ENCODE measurements at regions not wholly inside any gene's neighbourhood (a gene's known extent, or its start where the extent isn't known, plus 50 kb on each side); places are given as distances from the start of the nearest gene placed in this dataset.

GRCh38 chr19:23475477-23475876 is 80.2 kb upstream of the ZNF91 start:
- Histone ChIP-seq H2BK12ac (ENCODE audit: insufficient read length, low read depth, low read length) (no peak overlapping the region), H3K18ac (ENCODE audit: insufficient read length, low read depth, low read length) (no peak overlapping the region), H4K20me1 (ENCODE audit: control insufficient read depth, insufficient read depth, insufficient read length) (no peaks in the 10 kb centered on the region), H4K5ac (ENCODE audit: insufficient read length, low read depth, low read length) (no peak overlapping the region), H3K4ac (ENCODE audit: low read depth, low read length) (no peak overlapping the region), H3K79me2 (ENCODE audit: insufficient read depth, low read length) (no peaks in the 10 kb centered on the region), H3K9me3 (ENCODE audit: control insufficient read depth, low read depth, low read length) (peaks cover 43% of the 10 kb centered on the region), H3K79me1 (ENCODE audit: insufficient read depth, low read depth, low read length, poor library complexity, severe bottlenecking) (no peaks in the 10 kb centered on the region), H3K4me1 (ENCODE audit: insufficient read depth, low read length) (no peaks in the 10 kb centered on the region), H2AK5ac (ENCODE audit: insufficient read length, low read length) (no peak overlapping the region), H3K27ac (ENCODE audit: insufficient read length, low read depth, low read length) (no peak overlapping the region), H3K14ac (ENCODE audit: insufficient read depth, low read length) (no peak overlapping the region), H3T11ph (ENCODE audit: low read length) (no peak overlapping the region), H3K23me2 (ENCODE audit: insufficient read length, low read depth, low read length, poor library complexity, severe bottlenecking) (no peaks in the 10 kb centered on the region), H3K9ac (ENCODE audit: extremely low read depth, insufficient read length, low read length) (no peak overlapping the region), H2BK15ac (ENCODE audit: low read depth, low read length) (no peak overlapping the region), H2AFZ (ENCODE audit: low read length) (no peak overlapping the region), H3K4me2 (ENCODE audit: insufficient read depth, insufficient read length, low read length) (no peak overlapping the region), H4K8ac (replicated peaks; ENCODE audit: insufficient read length, low read depth, low read length) (no peak overlapping the region), H4K91ac (ENCODE audit: insufficient read length, low read depth, low read length) (no peak overlapping the region), H3K27me3 (ENCODE audit: insufficient read depth, low read length) (no peaks in the 10 kb centered on the region; the same call in 1 of the 2 replicates), H2BK20ac (ENCODE audit: low read depth, low read length, poor library complexity, severe bottlenecking) (no peak overlapping the region), H2BK120ac (ENCODE audit: low read depth, low read length, poor library complexity, severe bottlenecking) (no peak overlapping the region), H2BK5ac (ENCODE audit: insufficient read length, low read length) (no peak overlapping the region), H3K23ac (ENCODE audit: insufficient read length, low read depth, low read length) (no peak overlapping the region), H3K56ac (ENCODE audit: insufficient read length, low read depth, low read length) (no peak overlapping the region)
- H3K27ac Mint-ChIP-seq, result no peak overlapping the region
- H3K4me3 Mint-ChIP-seq, result no peak overlapping the region
- no peak for DNase-seq
- H3K4me1 Mint-ChIP-seq, result no peaks in the 10 kb centered on the region
- TF ChIP-seq, protein P1, sequence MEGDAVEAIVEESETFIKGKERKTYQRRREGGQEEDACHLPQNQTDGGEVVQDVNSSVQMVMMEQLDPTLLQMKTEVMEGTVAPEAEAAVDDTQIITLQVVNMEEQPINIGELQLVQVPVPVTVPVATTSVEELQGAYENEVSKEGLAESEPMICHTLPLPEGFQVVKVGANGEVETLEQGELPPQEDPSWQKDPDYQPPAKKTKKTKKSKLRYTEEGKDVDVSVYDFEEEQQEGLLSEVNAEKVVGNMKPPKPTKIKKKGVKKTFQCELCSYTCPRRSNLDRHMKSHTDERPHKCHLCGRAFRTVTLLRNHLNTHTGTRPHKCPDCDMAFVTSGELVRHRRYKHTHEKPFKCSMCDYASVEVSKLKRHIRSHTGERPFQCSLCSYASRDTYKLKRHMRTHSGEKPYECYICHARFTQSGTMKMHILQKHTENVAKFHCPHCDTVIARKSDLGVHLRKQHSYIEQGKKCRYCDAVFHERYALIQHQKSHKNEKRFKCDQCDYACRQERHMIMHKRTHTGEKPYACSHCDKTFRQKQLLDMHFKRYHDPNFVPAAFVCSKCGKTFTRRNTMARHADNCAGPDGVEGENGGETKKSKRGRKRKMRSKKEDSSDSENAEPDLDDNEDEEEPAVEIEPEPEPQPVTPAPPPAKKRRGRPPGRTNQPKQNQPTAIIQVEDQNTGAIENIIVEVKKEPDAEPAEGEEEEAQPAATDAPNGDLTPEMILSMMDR (conservative IDR thresholded peaks at IDR 0.05), result no peak
- no peaks in the 10 kb centered on the region; the same call in 1 of the 2 replicates for H3K27me3 Mint-ChIP-seq (ENCODE audit: low read depth)
- peaks cover 92% of the 10 kb centered on the region in 2 experiments for H3K9me3 Mint-ChIP-seq
- no CpG with 5 or more reads among the region's 2 CpGs for WGBS (ENCODE audit: extremely low coverage, insufficient read length, low lambda C conversion rate)
- peaks cover 5 to 21% (median 20%) of the 10 kb centered on the region in 3 experiments; a peak in 6 of 7 replicates for H3K36me3 Mint-ChIP-seq (ENCODE audit: insufficient read depth in 1 of 3, low read depth in 3 of 3)

Measured in H9 (cell line).